ENCODE measurements at regions not wholly inside any gene's neighbourhood (a gene's known extent, or its start where the extent isn't known, plus 50 kb on each side); places are given as distances from the start of the nearest gene placed in this dataset.
"Not testable (repeated sequence)": the region's sequence is repeated elsewhere in the genome, so short reads cannot be mapped to it uniquely, and the experiment has no call there.

DNA sequence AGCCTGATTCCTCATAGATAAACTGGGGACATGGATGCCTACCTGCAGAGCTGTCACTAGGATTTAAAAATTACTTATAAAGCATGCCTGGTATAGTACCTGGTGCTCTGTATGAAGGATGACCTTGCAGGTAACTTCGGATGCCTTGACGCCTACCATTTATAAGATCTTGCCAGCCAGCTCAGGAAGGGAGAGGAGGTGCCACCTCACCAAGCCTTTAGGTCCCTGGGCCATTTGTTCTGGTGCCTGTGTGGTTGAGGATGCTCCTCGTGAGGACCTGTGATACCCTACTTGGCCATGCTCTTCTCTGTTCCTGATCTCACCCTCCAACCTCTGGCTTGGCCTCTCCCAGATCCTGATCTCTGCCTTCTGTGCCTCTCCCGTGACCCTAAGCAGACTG, 85.2 kb downstream of the FDX1 start:
- DNase-seq: no peak

GRCh38 chr11:110517381-110517780, 87.6 kb downstream of the FDX1 start:
- DNase-seq: not testable (repeated sequence)

- no peak for DNase-seq
These were observed 89.2 kb downstream of the FDX1 start for GRCh38 chr11:110518809-110519514.

GRCh38 chr11:110519796-110520195, 90.0 kb downstream of the FDX1 start:
- DNase-seq: no peak

DNA sequence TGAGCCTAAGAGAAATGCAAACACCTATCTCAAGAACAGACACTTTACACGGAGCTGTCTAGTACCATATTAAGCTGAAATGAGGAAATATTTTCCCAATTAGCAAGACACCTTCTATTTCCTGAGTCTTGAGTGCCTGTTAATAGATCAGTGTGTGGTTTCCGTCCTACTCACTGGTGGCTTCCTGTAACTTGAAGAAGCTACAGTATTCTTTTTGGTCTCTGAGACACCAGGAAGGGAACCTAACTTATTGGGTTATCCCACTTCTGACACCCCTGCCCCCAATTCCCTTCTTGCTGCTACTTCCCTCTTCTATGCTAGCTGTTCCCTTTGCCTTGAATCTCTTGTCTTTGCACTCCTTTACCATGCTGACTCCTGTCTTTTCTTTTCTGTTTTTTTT, 92.7 kb downstream of the FDX1 start:
- DNase-seq: no peak

- no peak for DNase-seq
These were observed 94.5 kb downstream of the FDX1 start for GRCh38 chr11:110524238-110524637.

GRCh38 chr11:110525883-110526282, 96.1 kb downstream of the FDX1 start:
- DNase-seq: peak; percentile 87

DNA sequence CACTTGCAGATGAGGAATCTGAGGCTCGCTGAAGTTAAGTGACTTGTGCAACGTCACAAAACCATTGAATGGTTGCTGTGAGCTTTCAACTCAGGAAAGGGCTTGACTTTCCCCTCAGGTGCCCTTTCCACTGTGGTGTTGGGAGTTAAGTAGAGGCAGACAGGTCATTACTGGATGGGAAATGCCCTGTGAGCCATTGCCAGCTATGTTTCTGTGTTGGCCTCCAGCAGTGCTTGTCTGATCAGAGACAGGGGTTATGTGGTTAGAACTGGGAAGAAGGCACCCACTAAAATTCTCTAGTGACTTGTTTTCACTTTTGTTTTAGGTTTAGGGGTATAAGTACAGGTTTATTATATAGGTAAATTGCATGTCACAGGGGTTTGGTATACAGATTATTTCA, 96.6 kb downstream of the FDX1 start:
- no peak for DNase-seq

Measured in NCI-H1105 (cell line).